ENCODE measurements at regions not wholly inside any gene's neighbourhood (a gene's known extent, or its start where the extent isn't known, plus 50 kb on each side); places are given as distances from the start of the nearest gene placed in this dataset.

- no peak for TF ChIP-seq CTCF (IDR thresholded peaks at IDR 0.05)
- TF ChIP-seq ZFX (IDR thresholded peaks at IDR 0.05; ENCODE audit: borderline replicate concordance): no peak
These were observed 236.4 kb downstream of the VRK1 start for GRCh38 chr14:97033556-97034081.
